ENCODE measurements at regions not wholly inside any gene's neighbourhood (a gene's known extent, or its start where the extent isn't known, plus 50 kb on each side); places are given as distances from the start of the nearest gene placed in this dataset.

- H3K4me1 ChIP-seq: no peaks in the 10 kb centered on the region
- H3K9me3 ChIP-seq (replicated peaks in 1 of 11): no peaks in the 10 kb centered on the region; a peak in 1 of 22 replicates
- no peaks in the 10 kb centered on the region for H3K36me3 ChIP-seq
- H4K20me1 ChIP-seq: no peaks in the 10 kb centered on the region
- no peak overlapping the region for H3K27ac ChIP-seq
- no peak overlapping the region for H3K4me3 ChIP-seq
- no peaks in the 10 kb centered on the region for H3K27me3 ChIP-seq
- H3K9ac ChIP-seq: no peak overlapping the region
- H3K4me2 ChIP-seq: no peak overlapping the region
- TF ChIP-seq Cebpa-rat (IDR thresholded peaks at IDR 0.05): no peak
Measured at GRCh38 chr12:22879203-22879602, 254.2 kb downstream of the ETNK1 start.

DNA sequence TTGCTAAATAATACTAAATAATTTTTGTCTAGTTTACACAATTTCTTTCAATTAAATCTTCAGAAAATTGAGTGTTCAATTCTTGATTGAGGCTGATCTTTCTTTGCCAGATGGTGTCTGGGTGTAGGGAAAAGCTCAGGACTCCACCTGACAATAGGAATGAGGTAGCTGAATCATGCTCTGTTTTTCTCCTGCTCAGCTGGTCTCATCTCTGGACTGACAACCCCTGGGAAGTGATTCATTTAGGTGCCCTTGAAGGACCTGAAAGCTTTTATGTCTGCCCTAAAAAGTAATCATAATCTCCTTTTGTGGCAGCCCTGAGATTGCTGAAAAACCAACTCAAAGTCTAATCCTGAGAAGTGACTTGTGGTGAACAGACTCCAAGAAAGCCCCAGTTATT is 255.4 kb downstream of the ETNK1 start:
- TF ChIP-seq Cebpa-rat (IDR thresholded peaks at IDR 0.05): no peak
- H3K27ac ChIP-seq: no peak overlapping the region

DNA sequence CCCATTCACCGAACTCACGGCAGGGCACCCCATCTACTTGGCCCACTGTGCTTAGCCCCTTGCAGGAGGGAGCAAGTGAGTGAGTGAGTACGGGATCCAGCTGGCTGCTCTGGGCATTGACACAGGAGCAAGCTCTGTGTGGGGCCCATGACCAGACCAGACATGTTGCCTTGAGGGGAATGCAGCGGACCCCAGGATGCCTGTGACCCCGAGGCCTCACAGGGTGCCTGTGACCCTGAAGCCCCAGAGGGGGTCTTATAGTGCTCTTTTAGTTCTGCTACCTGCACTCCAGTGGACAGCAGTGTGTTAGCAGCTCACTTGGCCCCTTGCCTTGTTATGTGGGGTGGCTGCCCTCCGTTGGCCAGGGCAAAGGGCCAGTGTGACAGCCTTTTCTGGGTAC is 255.8 kb downstream of the ETNK1 start:
- no peaks in the 10 kb centered on the region; a peak in 1 of 22 replicates for H3K9me3 ChIP-seq (replicated peaks in 1 of 11)
- no peak overlapping the region for H3K9ac ChIP-seq
- no peaks in the 10 kb centered on the region for H3K36me3 ChIP-seq
- no peaks in the 10 kb centered on the region for H4K20me1 ChIP-seq
- H3K4me1 ChIP-seq: no peaks in the 10 kb centered on the region
- H3K4me2 ChIP-seq: no peak overlapping the region
- no peak overlapping the region for H3K27ac ChIP-seq
- no peak for TF ChIP-seq Cebpa-rat (IDR thresholded peaks at IDR 0.05)
- no peak overlapping the region for H3K4me3 ChIP-seq
- no peaks in the 10 kb centered on the region for H3K27me3 ChIP-seq

More for the DNA sequence above, 255.4 kb downstream of the ETNK1 start:
- Histone ChIP-seq H3K4me3 (no peak overlapping the region), H3K27me3 (no peaks in the 10 kb centered on the region), H3K9me3 (replicated peaks in 1 of 11) (no peaks in the 10 kb centered on the region; a peak in 1 of 22 replicates), H3K36me3 (no peaks in the 10 kb centered on the region), H3K4me1 (no peaks in the 10 kb centered on the region), H4K20me1 (no peaks in the 10 kb centered on the region), H3K9ac (no peak overlapping the region), H3K4me2 (no peak overlapping the region)

GRCh38 chr12:22881878-22882385 is 257.0 kb downstream of the ETNK1 start:
- Histone ChIP-seq H3K4me1 (no peaks in the 10 kb centered on the region), H3K9ac (no peak overlapping the region), H4K20me1 (no peaks in the 10 kb centered on the region), H3K27me3 (no peaks in the 10 kb centered on the region), H3K4me3 (no peak overlapping the region), H3K36me3 (no peaks in the 10 kb centered on the region), H3K27ac (no peak overlapping the region), H3K9me3 (replicated peaks in 1 of 11) (no peaks in the 10 kb centered on the region), H3K4me2 (no peak overlapping the region)
- no peak for TF ChIP-seq Cebpa-rat (IDR thresholded peaks at IDR 0.05)

DNA sequence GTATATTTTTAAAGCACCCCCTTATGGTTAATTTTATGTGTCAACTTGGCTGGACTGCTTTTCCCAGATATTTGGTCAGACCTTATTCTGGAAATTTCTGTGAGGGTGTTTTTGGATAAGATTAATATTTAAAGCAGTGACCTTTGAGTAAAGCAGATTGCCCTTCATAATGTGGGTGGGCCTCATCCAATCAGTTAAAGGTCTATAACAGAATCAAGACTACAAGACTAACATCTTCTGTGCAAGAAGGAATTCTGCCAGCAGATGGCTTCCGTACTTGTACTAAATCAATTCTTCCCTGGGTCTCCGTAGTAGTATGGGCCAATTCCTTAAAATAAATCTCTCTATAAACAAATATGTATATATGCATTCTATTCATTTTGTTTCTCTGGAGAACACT is 257.6 kb downstream of the ETNK1 start:
- Histone ChIP-seq H3K4me3 (no peak overlapping the region), H3K9me3 (replicated peaks in 1 of 11) (no peaks in the 10 kb centered on the region), H3K27me3 (no peaks in the 10 kb centered on the region), H3K36me3 (no peaks in the 10 kb centered on the region), H3K4me1 (no peaks in the 10 kb centered on the region), H4K20me1 (no peaks in the 10 kb centered on the region), H3K27ac (no peak overlapping the region), H3K9ac (no peak overlapping the region), H3K4me2 (no peak overlapping the region)
- TF ChIP-seq Cebpa-rat (IDR thresholded peaks at IDR 0.05): no peak

DNA sequence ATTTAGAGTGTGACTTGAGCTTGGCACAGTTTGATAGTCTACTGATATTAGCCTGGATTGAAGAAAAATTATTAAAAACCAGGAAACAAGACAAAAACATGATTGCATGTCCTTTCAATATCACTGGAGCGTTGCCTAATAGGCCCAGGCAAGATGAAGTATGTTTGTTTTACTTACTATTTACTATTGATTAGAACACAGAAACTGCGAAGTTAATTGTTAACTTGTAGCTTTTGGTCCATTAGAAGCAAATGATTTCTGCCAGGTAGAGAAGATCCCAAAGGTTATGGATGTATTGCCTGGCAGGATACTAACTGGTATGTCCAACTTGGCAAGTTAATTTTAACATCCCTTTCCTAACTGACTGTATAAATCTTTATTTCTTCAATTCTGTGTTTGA is 268.9 kb downstream of the ETNK1 start:
- no peak overlapping the region for H3K27ac ChIP-seq
- TF ChIP-seq Cebpa-rat (IDR thresholded peaks at IDR 0.05): no peak
- no peaks in the 10 kb centered on the region for H4K20me1 ChIP-seq
- no peak overlapping the region for H3K4me2 ChIP-seq
- H3K4me3 ChIP-seq: no peak overlapping the region
- no peaks in the 10 kb centered on the region for H3K4me1 ChIP-seq
- H3K36me3 ChIP-seq: no peaks in the 10 kb centered on the region
- H3K27me3 ChIP-seq: no peaks in the 10 kb centered on the region
- H3K9ac ChIP-seq: no peak overlapping the region
- no peaks in the 10 kb centered on the region for H3K9me3 ChIP-seq (replicated peaks in 1 of 11)

GRCh38 chr12:22899184-22899583 is 274.2 kb downstream of the ETNK1 start:
- no peak for TF ChIP-seq Cebpa-rat (IDR thresholded peaks at IDR 0.05)
- Histone ChIP-seq H3K9ac (no peak overlapping the region), H3K4me2 (no peak overlapping the region), H3K36me3 (no peaks in the 10 kb centered on the region), H3K4me1 (no peaks in the 10 kb centered on the region), H3K27ac (no peak overlapping the region), H3K4me3 (no peak overlapping the region), H3K9me3 (replicated peaks in 1 of 11) (peaks cover 0 to 4% (median 0%) of the 10 kb centered on the region in 11 experiments; a peak in 1 of 22 replicates), H4K20me1 (no peaks in the 10 kb centered on the region), H3K27me3 (no peaks in the 10 kb centered on the region)

DNA sequence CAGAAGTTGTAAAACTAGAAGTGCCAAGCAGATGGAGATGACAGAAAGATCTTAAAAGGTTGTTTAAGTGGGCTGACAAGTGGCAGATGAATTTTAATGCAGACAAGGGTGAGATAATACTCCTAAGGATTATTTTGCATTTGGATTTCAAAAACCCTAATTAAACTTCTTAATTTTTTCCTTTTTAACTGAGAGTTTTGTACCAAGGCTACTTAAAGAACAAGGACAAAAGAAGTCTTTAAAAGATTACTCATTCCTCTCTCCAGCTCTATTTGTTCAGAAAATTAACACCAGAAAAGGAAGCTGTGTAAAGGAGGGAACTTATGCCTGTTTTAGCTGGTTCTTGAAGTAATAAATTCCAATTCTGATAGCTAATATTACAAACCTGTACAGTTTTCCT is 275.4 kb downstream of the ETNK1 start:
- no peak overlapping the region for H3K27ac ChIP-seq
- no peaks in the 10 kb centered on the region for H4K20me1 ChIP-seq
- H3K4me1 ChIP-seq: no peaks in the 10 kb centered on the region
- no peak overlapping the region for H3K4me2 ChIP-seq
- H3K9ac ChIP-seq: no peak overlapping the region
- H3K9me3 ChIP-seq (replicated peaks in 1 of 11): peaks cover 0 to 4% (median 0%) of the 10 kb centered on the region in 11 experiments; a peak in 1 of 22 replicates
- H3K27me3 ChIP-seq: no peaks in the 10 kb centered on the region
- TF ChIP-seq Cebpa-rat (IDR thresholded peaks at IDR 0.05): no peak
- H3K4me3 ChIP-seq: no peak overlapping the region
- H3K36me3 ChIP-seq: no peaks in the 10 kb centered on the region

GRCh38 chr12:22904485-22904884 is 279.5 kb downstream of the ETNK1 start:
- Histone ChIP-seq H3K9me3 (replicated peaks in 1 of 11) (peaks cover 0 to 4% (median 0%) of the 10 kb centered on the region in 11 experiments; a peak in 1 of 22 replicates), H3K4me1 (no peaks in the 10 kb centered on the region), H3K4me2 (no peak overlapping the region), H4K20me1 (no peaks in the 10 kb centered on the region), H3K4me3 (no peak overlapping the region), H3K27me3 (no peaks in the 10 kb centered on the region), H3K36me3 (no peaks in the 10 kb centered on the region), H3K9ac (no peak overlapping the region), H3K27ac (no peak overlapping the region)
- TF ChIP-seq Cebpa-rat (IDR thresholded peaks at IDR 0.05): no peak

GRCh38 chr12:22916241-22916640 is 291.3 kb downstream of the ETNK1 start:
- Histone ChIP-seq H3K27me3 (no peaks in the 10 kb centered on the region), H3K9ac (no peak overlapping the region), H3K27ac (no peak overlapping the region), H3K36me3 (no peaks in the 10 kb centered on the region), H3K4me3 (no peak overlapping the region), H3K4me1 (no peaks in the 10 kb centered on the region), H3K9me3 (replicated peaks in 1 of 11) (no peaks in the 10 kb centered on the region), H4K20me1 (no peaks in the 10 kb centered on the region), H3K4me2 (no peak overlapping the region)
- TF ChIP-seq Cebpa-rat (IDR thresholded peaks at IDR 0.05): no peak

All from BLaER1 treated with 17β-estradiol and CSF1 and Interleukin-3, amounts not matched to agents 10 nM and 100 nM (cell line).